ENCODE measurements at regions not wholly inside any gene's neighbourhood (a gene's known extent, or its start where the extent isn't known, plus 50 kb on each side); places are given as distances from the start of the nearest gene placed in this dataset.
"Not testable (repeated sequence)": the region's sequence is repeated elsewhere in the genome, so short reads cannot be mapped to it uniquely, and the experiment has no call there.

- H3K27ac Mint-ChIP-seq (ENCODE audit: unreplicated experiment) = no peak overlapping the region
- H3K36me3 Mint-ChIP-seq (ENCODE audit: low read depth, unreplicated experiment) = peaks cover 1% of the 10 kb centered on the region
- H3K4me2 ChIP-seq (ENCODE audit: low read length) = no peak overlapping the region
- FAIRE-seq (no peak), DNase-seq (ENCODE audit: low read depth) (no peak)
- H3K36me3 ChIP-seq (ENCODE audit: insufficient read depth, low read length) = no peaks in the 10 kb centered on the region
- no peak overlapping the region for H3K27ac ChIP-seq (ENCODE audit: low read depth, low read length)
- H3K4me3 ChIP-seq (ENCODE audit: insufficient read depth, low read depth, low read length) = no peak overlapping the region
- H3K79me2 ChIP-seq (ENCODE audit: insufficient read depth, low read length) = no peaks in the 10 kb centered on the region
- no peaks in the 10 kb centered on the region for H4K20me1 ChIP-seq (ENCODE audit: insufficient read depth, low read length)
- no peaks in the 10 kb centered on the region for H3K9me3 ChIP-seq (ENCODE audit: insufficient read depth, low read depth, low read length)
- no peaks in the 10 kb centered on the region for H3K27me3 ChIP-seq (ENCODE audit: insufficient read depth, low read length)
- no peak overlapping the region for H3K9ac ChIP-seq (ENCODE audit: low read length)
- no peak overlapping the region for H2AFZ ChIP-seq (ENCODE audit: low read depth, low read length)
- H3K4me1 Mint-ChIP-seq (ENCODE audit: low read depth, unreplicated experiment) = peaks cover 4% of the 10 kb centered on the region
- no peak overlapping the region for H3K4me3 Mint-ChIP-seq (ENCODE audit: unreplicated experiment)
- H3K9me3 Mint-ChIP-seq (ENCODE audit: unreplicated experiment) = peaks cover 2% of the 10 kb centered on the region
- no peak for TF ChIP-seq EZH2 (IDR thresholded peaks at IDR 0.05; ENCODE audit: insufficient read depth, low read length)
- TF ChIP-seq, protein P1, sequence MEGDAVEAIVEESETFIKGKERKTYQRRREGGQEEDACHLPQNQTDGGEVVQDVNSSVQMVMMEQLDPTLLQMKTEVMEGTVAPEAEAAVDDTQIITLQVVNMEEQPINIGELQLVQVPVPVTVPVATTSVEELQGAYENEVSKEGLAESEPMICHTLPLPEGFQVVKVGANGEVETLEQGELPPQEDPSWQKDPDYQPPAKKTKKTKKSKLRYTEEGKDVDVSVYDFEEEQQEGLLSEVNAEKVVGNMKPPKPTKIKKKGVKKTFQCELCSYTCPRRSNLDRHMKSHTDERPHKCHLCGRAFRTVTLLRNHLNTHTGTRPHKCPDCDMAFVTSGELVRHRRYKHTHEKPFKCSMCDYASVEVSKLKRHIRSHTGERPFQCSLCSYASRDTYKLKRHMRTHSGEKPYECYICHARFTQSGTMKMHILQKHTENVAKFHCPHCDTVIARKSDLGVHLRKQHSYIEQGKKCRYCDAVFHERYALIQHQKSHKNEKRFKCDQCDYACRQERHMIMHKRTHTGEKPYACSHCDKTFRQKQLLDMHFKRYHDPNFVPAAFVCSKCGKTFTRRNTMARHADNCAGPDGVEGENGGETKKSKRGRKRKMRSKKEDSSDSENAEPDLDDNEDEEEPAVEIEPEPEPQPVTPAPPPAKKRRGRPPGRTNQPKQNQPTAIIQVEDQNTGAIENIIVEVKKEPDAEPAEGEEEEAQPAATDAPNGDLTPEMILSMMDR (IDR thresholded peaks at IDR 0.05; ENCODE audit: insufficient read depth, low read depth, low read length) = no peak
- H3K27me3 Mint-ChIP-seq (ENCODE audit: low read depth, unreplicated experiment) = no peaks in the 10 kb centered on the region
- no peaks in the 10 kb centered on the region for H3K4me1 ChIP-seq (ENCODE audit: insufficient read depth, low read length)
Observed at GRCh38 chr6:164049517-164049988, 635.0 kb downstream of the QKI start.

DNA sequence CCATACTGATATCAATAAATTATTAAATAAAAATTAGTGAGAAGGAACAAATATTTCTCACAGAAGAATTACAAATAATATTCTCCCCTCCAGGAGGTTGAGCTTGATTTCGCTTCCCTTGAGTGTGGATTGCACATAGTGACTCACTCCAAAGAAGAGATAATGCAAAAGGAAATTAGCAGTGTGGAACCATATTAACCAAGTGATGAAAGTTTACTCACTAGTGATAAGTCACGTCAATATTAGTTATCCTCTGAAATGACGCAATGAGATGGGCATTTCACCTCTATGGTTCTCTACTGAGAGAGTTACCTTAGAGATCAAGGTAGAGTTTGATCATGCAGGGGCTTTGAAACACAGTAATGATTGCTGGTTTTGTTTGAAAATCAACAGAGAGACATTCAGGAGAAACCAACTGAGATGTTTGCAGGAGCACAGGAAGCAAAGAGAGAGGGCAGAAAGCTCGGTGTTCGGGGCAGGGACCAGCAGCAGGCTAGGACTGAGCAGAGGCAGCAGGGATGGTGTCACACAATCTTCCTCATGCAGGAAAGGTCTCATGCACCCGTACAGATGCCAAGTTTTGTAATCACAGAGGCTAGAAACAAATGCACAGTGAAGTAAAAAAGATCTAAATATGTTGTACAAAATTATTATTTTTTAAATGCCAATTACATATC is 634.5 kb downstream of the QKI start:
- H3K4me3 ChIP-seq (ENCODE audit: insufficient read depth, low read depth, low read length) = no peak overlapping the region
- Mint-ChIP-seq H3K4me3 (ENCODE audit: unreplicated experiment) (no peak overlapping the region), H3K9me3 (ENCODE audit: unreplicated experiment) (peaks cover 2% of the 10 kb centered on the region), H3K4me1 (ENCODE audit: low read depth, unreplicated experiment) (peaks cover 3% of the 10 kb centered on the region), H3K27ac (ENCODE audit: unreplicated experiment) (no peak overlapping the region), H3K36me3 (ENCODE audit: low read depth, unreplicated experiment) (peaks cover 1% of the 10 kb centered on the region), H3K27me3 (ENCODE audit: low read depth, unreplicated experiment) (no peaks in the 10 kb centered on the region)
- H2AFZ ChIP-seq (ENCODE audit: low read depth, low read length) = no peak overlapping the region
- H3K27me3 ChIP-seq (ENCODE audit: insufficient read depth, low read length) = no peaks in the 10 kb centered on the region
- no peaks in the 10 kb centered on the region for H3K4me1 ChIP-seq (ENCODE audit: insufficient read depth, low read length)
- FAIRE-seq (no peak), DNase-seq (ENCODE audit: low read depth) (peak; percentile 54)
- H4K20me1 ChIP-seq (ENCODE audit: insufficient read depth, low read length) = no peaks in the 10 kb centered on the region
- H3K9ac ChIP-seq (ENCODE audit: low read length) = no peak overlapping the region
- no peaks in the 10 kb centered on the region for H3K36me3 ChIP-seq (ENCODE audit: insufficient read depth, low read length)
- no peaks in the 10 kb centered on the region for H3K79me2 ChIP-seq (ENCODE audit: insufficient read depth, low read length)
- H3K4me2 ChIP-seq (ENCODE audit: low read length) = no peak overlapping the region
- H3K9me3 ChIP-seq (ENCODE audit: insufficient read depth, low read depth, low read length) = no peaks in the 10 kb centered on the region
- no peak for TF ChIP-seq EZH2 (IDR thresholded peaks at IDR 0.05; ENCODE audit: insufficient read depth, low read length)
- TF ChIP-seq, protein P1 (IDR thresholded peaks at IDR 0.05; ENCODE audit: insufficient read depth, low read depth, low read length) = no peak
- H3K27ac ChIP-seq (ENCODE audit: low read depth, low read length) = no peak overlapping the region

DNA sequence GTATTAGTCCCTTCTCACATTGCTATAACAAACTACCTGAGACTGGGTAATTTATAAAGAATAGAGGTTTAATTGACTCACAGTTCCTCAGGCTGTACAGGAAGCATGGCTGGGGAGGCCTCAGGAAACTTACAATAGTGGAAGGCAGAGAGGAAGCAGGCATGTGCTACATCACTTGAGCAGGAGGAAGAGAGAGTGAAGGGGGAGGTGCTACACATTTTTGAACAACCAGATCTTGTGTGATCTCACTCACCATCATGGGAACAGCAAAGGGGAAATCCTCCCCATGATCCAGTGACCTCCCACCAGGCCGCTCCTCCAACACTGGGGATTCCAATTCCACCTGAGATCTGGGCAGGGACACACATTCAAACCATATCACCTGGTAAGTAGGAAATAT is 630.6 kb downstream of the QKI start:
- Histone ChIP-seq H4K20me1 (ENCODE audit: insufficient read depth, low read length) (no peaks in the 10 kb centered on the region), H2AFZ (ENCODE audit: low read depth, low read length) (no peak overlapping the region), H3K9me3 (ENCODE audit: insufficient read depth, low read depth, low read length) (no peaks in the 10 kb centered on the region), H3K36me3 (ENCODE audit: insufficient read depth, low read length) (no peaks in the 10 kb centered on the region), H3K4me2 (ENCODE audit: low read length) (no peak overlapping the region), H3K27me3 (ENCODE audit: insufficient read depth, low read length) (no peaks in the 10 kb centered on the region), H3K9ac (ENCODE audit: low read length) (no peak overlapping the region), H3K79me2 (ENCODE audit: insufficient read depth, low read length) (no peaks in the 10 kb centered on the region), H3K4me3 (ENCODE audit: insufficient read depth, low read depth, low read length) (no peak overlapping the region), H3K4me1 (ENCODE audit: insufficient read depth, low read length) (no peaks in the 10 kb centered on the region), H3K27ac (ENCODE audit: low read depth, low read length) (no peak overlapping the region)
- TF ChIP-seq, protein P1 (IDR thresholded peaks at IDR 0.05; ENCODE audit: insufficient read depth, low read depth, low read length) = no peak
- TF ChIP-seq EZH2 (IDR thresholded peaks at IDR 0.05; ENCODE audit: insufficient read depth, low read length) = no peak
- Mint-ChIP-seq H3K27me3 (ENCODE audit: low read depth, unreplicated experiment) (no peaks in the 10 kb centered on the region), H3K36me3 (ENCODE audit: low read depth, unreplicated experiment) (no peaks in the 10 kb centered on the region), H3K4me3 (ENCODE audit: unreplicated experiment) (no peak overlapping the region), H3K27ac (ENCODE audit: unreplicated experiment) (no peak overlapping the region), H3K4me1 (ENCODE audit: low read depth, unreplicated experiment) (peaks cover 3% of the 10 kb centered on the region), H3K9me3 (ENCODE audit: unreplicated experiment) (peaks cover 5% of the 10 kb centered on the region)
- FAIRE-seq (no peak), DNase-seq (ENCODE audit: low read depth) (no peak)

DNA sequence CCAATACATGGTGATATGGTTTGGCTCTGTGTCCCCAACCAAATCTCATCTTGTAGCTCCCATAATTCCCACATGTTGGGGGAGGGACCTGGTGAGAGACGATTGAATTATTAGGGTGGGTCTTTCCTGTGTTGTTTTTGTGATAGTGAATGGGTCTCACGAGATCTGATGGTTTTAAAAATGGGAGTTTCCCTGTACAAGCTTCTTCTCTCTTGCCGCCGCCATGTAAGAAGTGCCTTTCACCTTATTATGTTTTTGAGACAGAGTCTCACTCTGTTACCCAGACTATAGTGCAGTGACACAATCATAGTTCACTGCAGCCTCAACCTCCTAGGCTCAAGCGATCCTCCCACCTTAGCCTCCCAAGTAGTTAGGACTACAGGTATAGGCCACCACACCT is 629.1 kb downstream of the QKI start:
- not testable (repeated sequence) for H3K9me3 Mint-ChIP-seq (ENCODE audit: unreplicated experiment); H3K4me3 Mint-ChIP-seq (ENCODE audit: unreplicated experiment); H3K4me2 ChIP-seq (ENCODE audit: low read length); H3K27me3 Mint-ChIP-seq (ENCODE audit: low read depth, unreplicated experiment); H2AFZ ChIP-seq (ENCODE audit: low read depth, low read length); H3K36me3 ChIP-seq (ENCODE audit: insufficient read depth, low read length); H3K9me3 ChIP-seq (ENCODE audit: insufficient read depth, low read depth, low read length); H4K20me1 ChIP-seq (ENCODE audit: insufficient read depth, low read length); FAIRE-seq; H3K36me3 Mint-ChIP-seq (ENCODE audit: low read depth, unreplicated experiment); H3K27ac ChIP-seq (ENCODE audit: low read depth, low read length); H3K4me3 ChIP-seq (ENCODE audit: insufficient read depth, low read depth, low read length); H3K27me3 ChIP-seq (ENCODE audit: insufficient read depth, low read length); H3K79me2 ChIP-seq (ENCODE audit: insufficient read depth, low read length); DNase-seq (ENCODE audit: low read depth); H3K27ac Mint-ChIP-seq (ENCODE audit: unreplicated experiment); H3K4me1 ChIP-seq (ENCODE audit: insufficient read depth, low read length); H3K4me1 Mint-ChIP-seq (ENCODE audit: low read depth, unreplicated experiment); H3K9ac ChIP-seq (ENCODE audit: low read length)
